HEK293 (cell line): ENCODE measurements at regions not wholly inside any gene's neighbourhood (a gene's known extent, or its start where the extent isn't known, plus 50 kb on each side); places are given as distances from the start of the nearest gene placed in this dataset.

Experiments
- CTCF ChIA-PET: fragments of 350-600 bp; formaldehyde crosslinking; extraction: SDS; loops from one replicate; lab custom pipeline; 2021; ENCODE audit warnings: antibody characterized with exemption; lab: Yijun Ruan, JAX
- POLR2A ChIA-PET: fragments of 300-600 bp; formaldehyde crosslinking; extraction: SDS; loops from one replicate; lab custom pipeline; 2020; ENCODE audit warnings: antibody characterized with exemption, inconsistent platforms; lab: Yijun Ruan, JAX
- H3K27ac ChIP-seq: fragments of 200-500 bp; sonication (Bioruptor generic); 2 replicates; pipeline ENCODE4 v1.5.1; 2014; ENCODE audit warnings: low read depth, low read length, control low read depth, inconsistent platforms; ENCODE audit errors: extremely low read depth
- H3K36me3 ChIP-seq, 2 experiments: fragments of 200-500 bp in 1 of 2; sonication (Bioruptor generic) in 1 of 2; 1 replicate in 1 of 2; 2 replicates in 1 of 2; pipeline ENCODE4 v1.5.1; 2014 to 2017; ENCODE audit warnings: inconsistent platforms in 2 of 2, low read length in 2 of 2; ENCODE audit not compliant: control insufficient read depth in 2 of 2, insufficient read depth in 1 of 2
- H3K4me1 ChIP-seq: fragments of 200-500 bp; sonication (Bioruptor generic); 2 replicates; pipeline ENCODE4 v1.5.1; 2014; ENCODE audit warnings: mild to moderate bottlenecking, low read length, inconsistent platforms; ENCODE audit not compliant: control insufficient read depth, insufficient read depth
- H3K4me3 ChIP-seq: 2 replicates; pipeline ENCODE4 v1.5.1; 2011; ENCODE audit warnings: low read depth, mild to moderate bottlenecking, control low read depth, low read length, moderate library complexity
- H3K9me3 ChIP-seq: fragments of 200-500 bp; sonication (Bioruptor generic); 2 replicates; pipeline ENCODE4 v1.5.1; 2014; ENCODE audit warnings: low read depth, low read length, inconsistent platforms; ENCODE audit not compliant: control insufficient read depth, insufficient read depth
- HOXC10 ChIP-seq: sonication (generic); formaldehyde crosslinking; IDR thresholded peaks from 2 replicates; pipeline ENCODE4 v1.8.1; 2023; ENCODE audit warnings: mild to moderate bottlenecking, missing genetic modification reagents
- KLF1 ChIP-seq: fragments of 450-650 bp; formaldehyde crosslinking; IDR thresholded peaks from 2 replicates; pipeline ENCODE4 v1.5.1; 2016; ENCODE audit warnings: missing biosample characterization, missing genetic modification characterization
- PBX3 ChIP-seq: sonication (generic); formaldehyde crosslinking; IDR thresholded peaks from 2 replicates; pipeline ENCODE4 v1.8.1; 2022; ENCODE audit warnings: mild to moderate bottlenecking, moderate library complexity, missing genetic modification reagents
- PRDM10 ChIP-seq: fragments of 450-650 bp; formaldehyde crosslinking; IDR thresholded peaks from 2 replicates; pipeline ENCODE4 v1.5.1; 2016; ENCODE audit warnings: missing biosample characterization, missing genetic modification characterization
- PRDM6 ChIP-seq: fragments of 450-650 bp; formaldehyde crosslinking; IDR thresholded peaks from 2 replicates; pipeline ENCODE4 v1.5.1; 2017; ENCODE audit warnings: missing biosample characterization, missing genetic modification characterization
- RBAK ChIP-seq: fragments of 450-650 bp; formaldehyde crosslinking; IDR thresholded peaks from 2 replicates; pipeline ENCODE4 v1.5.1; 2016; ENCODE audit warnings: missing biosample characterization, missing genetic modification characterization
- REST ChIP-seq: fragments of 450-650 bp; formaldehyde crosslinking; IDR thresholded peaks from 2 replicates; pipeline ENCODE4 v1.5.1; 2016; ENCODE audit warnings: missing biosample characterization, missing genetic modification characterization
- SCRT1 ChIP-seq: fragments of 450-650 bp; formaldehyde crosslinking; IDR thresholded peaks from 2 replicates; pipeline ENCODE4 v1.5.1; 2016; ENCODE audit warnings: missing biosample characterization, missing genetic modification characterization, borderline replicate concordance
- ZBTB1 ChIP-seq: fragments of 450-650 bp; formaldehyde crosslinking; IDR thresholded peaks from 2 replicates; pipeline ENCODE4 v1.5.1; 2016; ENCODE audit warnings: missing biosample characterization, missing genetic modification characterization
- ZBTB11 ChIP-seq: fragments of 450-650 bp; formaldehyde crosslinking; conservative IDR thresholded peaks from 2 replicates; pipeline ENCODE4 v1.5.1; 2016; ENCODE audit warnings: low read depth, missing biosample characterization, missing genetic modification characterization
- ZBTB20 ChIP-seq: fragments of 450-650 bp; formaldehyde crosslinking; IDR thresholded peaks from 2 replicates; pipeline ENCODE4 v1.5.1; 2016; ENCODE audit warnings: missing biosample characterization, missing genetic modification characterization
- ZBTB26 ChIP-seq: fragments of 450-650 bp; formaldehyde crosslinking; optimal IDR thresholded peaks from 2 replicates; pipeline ENCODE3; 2016; ENCODE audit warnings: missing biosample characterization, mild to moderate bottlenecking, missing genetic modification characterization
- ZEB2 ChIP-seq: fragments of 450-650 bp; formaldehyde crosslinking; IDR thresholded peaks from 2 replicates; pipeline ENCODE4 v1.5.1; 2016; ENCODE audit warnings: missing biosample characterization, missing genetic modification characterization
- ZNF302 ChIP-seq: fragments of 450-650 bp; formaldehyde crosslinking; IDR thresholded peaks from 2 replicates; pipeline ENCODE4 v1.5.1; 2016; ENCODE audit warnings: missing biosample characterization, missing genetic modification characterization, low read depth
- ZNF416 ChIP-seq: fragments of 450-650 bp; formaldehyde crosslinking; IDR thresholded peaks from 2 replicates; pipeline ENCODE4 v1.5.1; 2016; ENCODE audit warnings: missing biosample characterization, missing genetic modification characterization
- ZNF544 ChIP-seq: fragments of 450-650 bp; formaldehyde crosslinking; IDR thresholded peaks from 2 replicates; pipeline ENCODE4 v1.5.0; 2017; ENCODE audit warnings: missing biosample characterization, missing genetic modification characterization
- ZNF580 ChIP-seq: fragments of 450-650 bp; formaldehyde crosslinking; IDR thresholded peaks from 2 replicates; pipeline ENCODE4 v1.5.1; 2016; ENCODE audit warnings: missing biosample characterization, missing genetic modification characterization
- ZNF830 ChIP-seq: fragments of 450-650 bp; IDR thresholded peaks from 2 replicates; pipeline ENCODE4 v1.5.0; 2018; ENCODE audit warnings: missing biosample characterization, missing genetic modification characterization, low read depth, mild to moderate bottlenecking, moderate library complexity
- ZSCAN30 ChIP-seq: fragments of 450-650 bp; IDR thresholded peaks from 2 replicates; pipeline ENCODE4 v1.5.1; 2018; ENCODE audit warnings: missing biosample characterization, mild to moderate bottlenecking, missing genetic modification characterization, moderate library complexity

GRCh38 chr4:135186002-135186401 is 984.4 kb upstream of the PABPC4L start:
- H3K4me1 ChIP-seq: no peaks in the 10 kb centered on the region
- H3K9me3 ChIP-seq: no peaks in the 10 kb centered on the region
- CTCF ChIA-PET: no interaction called here
- POLR2A ChIA-PET: no interaction called here
- H3K36me3 ChIP-seq: no peaks in the 10 kb centered on the region
- H3K4me3 ChIP-seq: no peak overlapping the region
- TF ChIP-seq ZNF830 (tag by site-specific recombination) (no peak), ZNF544 (tag by site-specific recombination) (no peak), ZEB2 (no peak), ZBTB20 (no peak), ZNF416 (tag by site-specific recombination) (no peak), PBX3 (CRISPR knock-in tag) (no peak), SCRT1 (tag by site-specific recombination) (no peak), RBAK (tag by site-specific recombination) (no peak), PRDM6 (tag by site-specific recombination) (no peak), ZNF580 (tag by site-specific recombination) (no peak), ZBTB1 (tag by site-specific recombination) (no peak)
- no peak overlapping the region for H3K27ac ChIP-seq

- POLR2A ChIA-PET: no interaction called here
- Histone ChIP-seq H3K4me1 (no peaks in the 10 kb centered on the region), H3K27ac (no peak overlapping the region), H3K36me3 (no peaks in the 10 kb centered on the region), H3K9me3 (no peaks in the 10 kb centered on the region), H3K4me3 (no peak overlapping the region)
- CTCF ChIA-PET: no interaction called here
- no peak for TF ChIP-seq ZSCAN30 (tag by site-specific recombination)
- no peak for TF ChIP-seq ZNF302 (tag by site-specific recombination)
- no peak for TF ChIP-seq PRDM10 (tag by site-specific recombination)
- TF ChIP-seq ZBTB11: no peak
- no peak for TF ChIP-seq REST
- TF ChIP-seq HOXC10 (CRISPR knock-in tag): no peak
- no peak for TF ChIP-seq KLF1 (tag by site-specific recombination)
- TF ChIP-seq ZBTB26: no peak
Observed at GRCh38 chr4:135185256-135185655, 983.7 kb upstream of the PABPC4L start.
